NCI-H748 (cell line): ENCODE measurements at regions not wholly inside any gene's neighbourhood (a gene's known extent, or its start where the extent isn't known, plus 50 kb on each side); places are given as distances from the start of the nearest gene placed in this dataset.

Experiments
- DNase-seq: peaks from one replicate; lab custom pipeline; 2025; ENCODE audit not compliant: unreplicated experiment; lab: John Stamatoyannopoulos, UW

GRCh38 chr2:52253416-52253980, 1221.6 kb upstream of the NRXN1 start:
- DNase-seq = no peak

GRCh38 chr2:52238782-52239181, 1206.8 kb upstream of the NRXN1 start:
- peak; percentile 16 for DNase-seq

- DNase-seq = no peak
These were observed 1190.2 kb upstream of the NRXN1 start for GRCh38 chr2:52222128-52222527.

- DNase-seq = peak; percentile 97
These were observed 1188.5 kb upstream of the NRXN1 start for GRCh38 chr2:52220393-52220792.

- no peak for DNase-seq
These were observed 1178.7 kb upstream of the NRXN1 start for GRCh38 chr2:52210611-52211010.

- DNase-seq = no peak
These were observed 1178.2 kb upstream of the NRXN1 start for GRCh38 chr2:52210161-52210560.

GRCh38 chr2:52194342-52194741, 1162.4 kb upstream of the NRXN1 start:
- DNase-seq = no peak

- DNase-seq = no peak
These were observed 1161.9 kb upstream of the NRXN1 start for GRCh38 chr2:52193804-52194203.

GRCh38 chr2:52192656-52193055, 1160.7 kb upstream of the NRXN1 start:
- DNase-seq = no peak

GRCh38 chr2:52181080-52181479, 1149.1 kb upstream of the NRXN1 start:
- DNase-seq = no peak

GRCh38 chr2:52178845-52179244, 1146.9 kb upstream of the NRXN1 start:
- no peak for DNase-seq

- no peak for DNase-seq
These were observed 1113.1 kb upstream of the NRXN1 start for GRCh38 chr2:52145005-52145404.

GRCh38 chr2:52144590-52144989, 1112.7 kb upstream of the NRXN1 start:
- no peak for DNase-seq

GRCh38 chr2:52141076-52141475, 1109.1 kb upstream of the NRXN1 start:
- DNase-seq = no peak

GRCh38 chr2:52139241-52139640, 1107.3 kb upstream of the NRXN1 start:
- DNase-seq = no peak

- no peak for DNase-seq
These were observed 1103.3 kb upstream of the NRXN1 start for GRCh38 chr2:52135235-52135634.

GRCh38 chr2:52128081-52128480, 1096.1 kb upstream of the NRXN1 start:
- DNase-seq = no peak

GRCh38 chr2:52127527-52127926, 1095.6 kb upstream of the NRXN1 start:
- no peak for DNase-seq

- no peak for DNase-seq
These were observed 1085.4 kb upstream of the NRXN1 start for GRCh38 chr2:52117299-52117698.

- DNase-seq = no peak
These were observed 1083.8 kb upstream of the NRXN1 start for GRCh38 chr2:52115750-52116149.

- no peak for DNase-seq
These were observed 1081.4 kb upstream of the NRXN1 start for GRCh38 chr2:52113338-52113737.

- DNase-seq = no peak
These were observed 1080.2 kb upstream of the NRXN1 start for GRCh38 chr2:52112141-52112540.

GRCh38 chr2:52107124-52107523, 1075.2 kb upstream of the NRXN1 start:
- DNase-seq = no peak

- DNase-seq = no peak
These were observed 1065.1 kb upstream of the NRXN1 start for GRCh38 chr2:52097071-52097470.
